HAP-1 (cell line): ENCODE measurements at regions not wholly inside any gene's neighbourhood (a gene's known extent, or its start where the extent isn't known, plus 50 kb on each side); places are given as distances from the start of the nearest gene placed in this dataset.
"Not testable (repeated sequence)": the region's sequence is repeated elsewhere in the genome, so short reads cannot be mapped to it uniquely, and the experiment has no call there.

ENCODE experiments used
- DNase-seq, 2 experiments: peaks; one replicate each; pipeline ENCODE4 v3.0.0-alpha.2; 2016 to 2020; ENCODE audit warnings: low spot score in 2 of 2
- H3K27me3 ChIP-seq: fragments of 250-450 bp; sonication (Bioruptor Pico); 2 replicates; pipeline ENCODE4 v1.5.1; 2020; ENCODE audit warnings: low read depth, mild to moderate bottlenecking, moderate library complexity
- H3K36me3 ChIP-seq: fragments of 250-450 bp; sonication (Bioruptor Pico); replicated peaks from 2 replicates; pipeline ENCODE4 v1.5.1; 2020; ENCODE audit warnings: mild to moderate bottlenecking
- H3K4me1 ChIP-seq: fragments of 250-450 bp; sonication (Bioruptor Pico); 2 replicates; pipeline ENCODE4 v1.5.1; 2020; ENCODE audit warnings: mild to moderate bottlenecking
- H3K4me3 ChIP-seq: fragments of 250-450 bp; sonication (Bioruptor Pico); 2 replicates; pipeline ENCODE4 v1.5.1; 2020; ENCODE audit warnings: mild to moderate bottlenecking, moderate library complexity
- H3K9me3 ChIP-seq: fragments of 250-450 bp; sonication (Bioruptor Pico); 2 replicates; pipeline ENCODE4 v1.5.1; 2020; ENCODE audit warnings: mild to moderate bottlenecking, moderate library complexity
- in situ Hi-C: fragments of 300-500 bp; cut with MboI; formaldehyde crosslinking; loops from 3 replicates; pipeline ENCODE4 v1.14.3; 2020; ENCODE audit warnings: low sequenced_read_pairs, inconsistent platforms, mixed read lengths

- H3K27me3 ChIP-seq, DNase-seq, H3K4me1 ChIP-seq, H3K4me3 ChIP-seq, in situ Hi-C loops, H3K9me3 ChIP-seq, H3K36me3 ChIP-seq: not testable (repeated sequence)
Observed at GRCh38 chr16:88178896-88179295, 203.9 kb upstream of the ZNF469 start.

GRCh38 chr16:88182967-88183881 lies 199.5 kb upstream of the ZNF469 start:
- H3K36me3 ChIP-seq, in situ Hi-C loops, H3K27me3 ChIP-seq, DNase-seq, H3K4me1 ChIP-seq, H3K4me3 ChIP-seq, H3K9me3 ChIP-seq: not testable (repeated sequence)

- in situ Hi-C loops, H3K27me3 ChIP-seq, DNase-seq: not testable (repeated sequence)
Observed at GRCh38 chr16:88184053-88184452, 198.7 kb upstream of the ZNF469 start.

GRCh38 chr16:88184566-88185355 lies 198.0 kb upstream of the ZNF469 start:
- in situ Hi-C loops, result not testable (repeated sequence)

More at GRCh38 chr16:88184053-88184452, 198.7 kb upstream of the ZNF469 start:
- not testable (repeated sequence) for H3K4me1 ChIP-seq, H3K4me3 ChIP-seq, H3K36me3 ChIP-seq, H3K9me3 ChIP-seq

GRCh38 chr16:88185406-88185805 lies 197.4 kb upstream of the ZNF469 start:
- H3K36me3 ChIP-seq, H3K27me3 ChIP-seq, H3K4me1 ChIP-seq, in situ Hi-C loops, DNase-seq, H3K9me3 ChIP-seq, H3K4me3 ChIP-seq: not testable (repeated sequence)

More at GRCh38 chr16:88184566-88185355, 198.0 kb upstream of the ZNF469 start:
- H3K4me1 ChIP-seq, H3K36me3 ChIP-seq, DNase-seq, H3K4me3 ChIP-seq, H3K27me3 ChIP-seq, H3K9me3 ChIP-seq: not testable (repeated sequence)

GRCh38 chr16:88185976-88186888 lies 196.5 kb upstream of the ZNF469 start:
- H3K4me3 ChIP-seq, H3K9me3 ChIP-seq, in situ Hi-C loops, H3K4me1 ChIP-seq, DNase-seq, H3K27me3 ChIP-seq, H3K36me3 ChIP-seq: not testable (repeated sequence)

GRCh38 chr16:88186889-88187870 lies 195.6 kb upstream of the ZNF469 start:
- H3K36me3 ChIP-seq, result not testable (repeated sequence)

GRCh38 chr16:88188171-88188895 lies 194.4 kb upstream of the ZNF469 start:
- H3K4me3 ChIP-seq, H3K36me3 ChIP-seq, H3K4me1 ChIP-seq, H3K27me3 ChIP-seq, H3K9me3 ChIP-seq, DNase-seq, in situ Hi-C loops: not testable (repeated sequence)

More at GRCh38 chr16:88186889-88187870, 195.6 kb upstream of the ZNF469 start:
- in situ Hi-C loops, H3K9me3 ChIP-seq, H3K27me3 ChIP-seq, H3K4me3 ChIP-seq, DNase-seq, H3K4me1 ChIP-seq: not testable (repeated sequence)

- H3K36me3 ChIP-seq, H3K4me3 ChIP-seq, H3K27me3 ChIP-seq, in situ Hi-C loops, H3K4me1 ChIP-seq, H3K9me3 ChIP-seq, DNase-seq: not testable (repeated sequence)
Observed at GRCh38 chr16:88190592-88191095, 192.1 kb upstream of the ZNF469 start.

- DNase-seq, H3K4me1 ChIP-seq, H3K9me3 ChIP-seq, H3K27me3 ChIP-seq, in situ Hi-C loops, H3K36me3 ChIP-seq, H3K4me3 ChIP-seq: not testable (repeated sequence)
Observed at GRCh38 chr16:88191168-88191567, 191.6 kb upstream of the ZNF469 start.

GRCh38 chr16:88192601-88193000 lies 190.2 kb upstream of the ZNF469 start:
- H3K36me3 ChIP-seq, result no peaks in the 10 kb centered on the region
- in situ Hi-C loops, result no loop called here
- no peaks in the 10 kb centered on the region for H3K4me1 ChIP-seq
- H3K9me3 ChIP-seq, result no peaks in the 10 kb centered on the region
- H3K4me3 ChIP-seq, result no peak overlapping the region
- no peaks in the 10 kb centered on the region for H3K27me3 ChIP-seq
- DNase-seq, result no peak
